ENCODE measurements at regions not wholly inside any gene's neighbourhood (a gene's known extent, or its start where the extent isn't known, plus 50 kb on each side); places are given as distances from the start of the nearest gene placed in this dataset.
A peak's percentile ranks its signal among the peaks of the same experiment; 100 is the strongest.

- TF ChIP-seq POLR2A (IDR thresholded peaks at IDR 0.05; ENCODE audit: low read depth) (no peak), POLR2AphosphoS5 (IDR thresholded peaks at IDR 0.05) (no peak), CTCF (IDR thresholded peaks at IDR 0.05) (no peak), EP300 (IDR thresholded peaks at IDR 0.05) (no peak)
- Histone ChIP-seq H3K36me3 (no peaks in the 10 kb centered on the region), H3K9me3 (no peaks in the 10 kb centered on the region), H3K27me3 (no peaks in the 10 kb centered on the region), H3K4me1 (peaks cover 0 to 82% (median 76%) of the 10 kb centered on the region in 4 donors), H3K27ac (replicated peaks in 1 of 4) (peak overlapping the region; percentile 78 to 85 (median 84)), H3K4me3 (peak overlapping the region in 3 of 4 donors; percentile 6 to 23 (median 16))
- no peak for DNase-seq (ENCODE audit: extremely low spot score)
- intact Hi-C loops (cut with DNase I) = loop anchor here (10.0 kb wide), 1 partner anchor 955 kb away; no protein-coding TSS in a partner anchor
- WGBS = 54% methylated on average over 4 of the region's 4 CpGs
Measured at GRCh38 chr2:66699416-66699792, 264.5 kb downstream of the MEIS1 start.

GRCh38 chr2:66699793-66700676 is 265.1 kb downstream of the MEIS1 start:
- H3K27ac ChIP-seq (replicated peaks in 1 of 4) = peak overlapping the region; percentile 78 to 85 (median 84)
- TF ChIP-seq POLR2AphosphoS5 (IDR thresholded peaks at IDR 0.05) (peak in 1 of 2 donors; percentile 28), EP300 (IDR thresholded peaks at IDR 0.05) (no peak)
- intact Hi-C loops (cut with DNase I) = loop anchor here (10.0 kb wide), 3 partner anchors 515 to 1145 kb away; no protein-coding TSS in a partner anchor
- no peaks in the 10 kb centered on the region for H3K36me3 ChIP-seq
- 38% methylated on average over 7 of the region's 7 CpGs for WGBS
- no peak for DNase-seq (ENCODE audit: extremely low spot score)
- H3K4me3 ChIP-seq = peak overlapping the region in 2 of 4 donors; percentile 6 to 8
- no peaks in the 10 kb centered on the region for H3K27me3 ChIP-seq
- H3K4me1 ChIP-seq = peaks cover 0 to 75% (median 70%) of the 10 kb centered on the region in 4 donors
- H3K9me3 ChIP-seq = no peaks in the 10 kb centered on the region

GRCh38 chr2:66700677-66701066 is 265.7 kb downstream of the MEIS1 start:
- intact Hi-C loops (cut with DNase I) = loop anchor here (10.0 kb wide), 2 partner anchors 514 to 1144 kb away; no protein-coding TSS in a partner anchor
- Histone ChIP-seq H3K36me3 (no peaks in the 10 kb centered on the region), H3K4me3 (peak overlapping the region in 1 of 4 donors; percentile 8), H3K27ac (replicated peaks in 1 of 4) (peak overlapping the region; percentile 78 to 85 (median 84)), H3K27me3 (no peaks in the 10 kb centered on the region), H3K9me3 (no peaks in the 10 kb centered on the region), H3K4me1 (peaks cover 0 to 69% (median 64%) of the 10 kb centered on the region in 4 donors)
- no peak for DNase-seq (ENCODE audit: extremely low spot score)
- TF ChIP-seq CTCF (IDR thresholded peaks at IDR 0.05) (no peak), EP300 (IDR thresholded peaks at IDR 0.05) (no peak), POLR2A (IDR thresholded peaks at IDR 0.05; ENCODE audit: low read depth) (no peak), POLR2AphosphoS5 (IDR thresholded peaks at IDR 0.05) (no peak)
- 32% methylated on average over 3 of the region's 3 CpGs for WGBS

- TF ChIP-seq CTCF (IDR thresholded peaks at IDR 0.05) = no peak
- no peak for TF ChIP-seq POLR2AphosphoS5 (IDR thresholded peaks at IDR 0.05)
- no peak for TF ChIP-seq EP300 (IDR thresholded peaks at IDR 0.05)
- no peak for TF ChIP-seq POLR2A (IDR thresholded peaks at IDR 0.05; ENCODE audit: low read depth)
- Histone ChIP-seq H3K4me1 (peaks cover 0 to 63% (median 58%) of the 10 kb centered on the region in 4 donors), H3K36me3 (no peaks in the 10 kb centered on the region), H3K4me3 (no peak overlapping the region), H3K27ac (replicated peaks in 1 of 4) (peak overlapping the region; percentile 78 to 85 (median 84)), H3K27me3 (no peaks in the 10 kb centered on the region), H3K9me3 (no peaks in the 10 kb centered on the region)
- 63% methylated on average over 2 of the region's 2 CpGs for WGBS
- no peak for DNase-seq (ENCODE audit: extremely low spot score)
- intact Hi-C loops (cut with DNase I) = loop anchor here (10.0 kb wide), 2 partner anchors 514 to 1144 kb away; no protein-coding TSS in a partner anchor
Measured at GRCh38 chr2:66701251-66701650, 266.3 kb downstream of the MEIS1 start.

GRCh38 chr2:66701656-66702055 is 266.7 kb downstream of the MEIS1 start:
- Histone ChIP-seq H3K4me3 (no peak overlapping the region), H3K36me3 (no peaks in the 10 kb centered on the region), H3K27me3 (no peaks in the 10 kb centered on the region), H3K4me1 (peaks cover 0 to 59% (median 55%) of the 10 kb centered on the region in 4 donors), H3K9me3 (no peaks in the 10 kb centered on the region), H3K27ac (replicated peaks in 1 of 4) (peak overlapping the region; percentile 78 to 85 (median 84))
- DNase-seq (ENCODE audit: extremely low spot score) = no peak
- no peak for TF ChIP-seq POLR2AphosphoS5 (IDR thresholded peaks at IDR 0.05)
- no peak for TF ChIP-seq POLR2A (IDR thresholded peaks at IDR 0.05; ENCODE audit: low read depth)
- no peak for TF ChIP-seq EP300 (IDR thresholded peaks at IDR 0.05)
- no peak for TF ChIP-seq CTCF (IDR thresholded peaks at IDR 0.05)
- intact Hi-C loops (cut with DNase I) = loop anchor here (10.0 kb wide), 2 partner anchors 513 to 1143 kb away; no protein-coding TSS in a partner anchor
- 80% methylated on average over 1 of the region's 1 CpG for WGBS

Measured in esophagus muscularis mucosa (tissue), 4 donors.